Esophagus squamous epithelium (tissue), 5 donors: ENCODE measurements at regions not wholly inside any gene's neighbourhood (a gene's known extent, or its start where the extent isn't known, plus 50 kb on each side); places are given as distances from the start of the nearest gene placed in this dataset.
"Not testable (repeated sequence)": the region's sequence is repeated elsewhere in the genome, so short reads cannot be mapped to it uniquely, and the experiment has no call there.

Experiments used
- DNase-seq: peaks from one replicate; lab custom pipeline; 2025; lab: John Stamatoyannopoulos, UW
- H3K27ac ChIP-seq, 4 donors: fragments of 200-600 bp; sonication (generic); one replicate each; pipeline ENCODE4 v1.5.1; 2016 to 2019; ENCODE audit warnings: mild to moderate bottlenecking in 1 of 4
- H3K27me3 ChIP-seq, 4 donors: fragments of 200-600 bp; sonication (generic); 1 replicate in 3 of 4; 2 replicates in 1 of 4; pipeline versions ENCODE4 v1.5.1 to v1.6.0; 2017 to 2021; ENCODE audit warnings: antibody characterized with exemption in 1 of 4
- H3K36me3 ChIP-seq, 3 donors: fragments of 200-600 bp; sonication (generic); one replicate each; pipeline ENCODE4 v1.5.1; 2016 to 2019
- H3K4me1 ChIP-seq, 3 donors: fragments of 200-600 bp; sonication (generic); one replicate each; pipeline ENCODE4 v1.5.1; 2017 to 2019
- H3K4me3 ChIP-seq, 4 donors: fragments of 200-600 bp; sonication (generic); 1 replicate in 3 of 4; 2 replicates in 1 of 4; pipeline ENCODE4 v1.5.1; 2016 to 2019; ENCODE audit warnings: mild to moderate bottlenecking in 2 of 4, moderate library complexity in 1 of 4
- H3K9me3 ChIP-seq, 3 donors: fragments of 200-600 bp; sonication (generic); one replicate each; pipeline ENCODE4 v1.5.1; 2016 to 2019
- CTCF ChIP-seq, 6 experiments: fragments of 450-650 bp in 4 of 6; fragments of 200-600 bp in 2 of 6; sonication (generic) in 2 of 6; IDR thresholded peaks; one replicate each; pipeline ENCODE4 v1.5.1; 2016 to 2019; ENCODE audit warnings: antibody characterized with exemption in 6 of 6, mild to moderate bottlenecking in 4 of 6, moderate library complexity in 4 of 6
- POLR2A ChIP-seq, 4 donors: fragments of 450-650 bp; IDR thresholded peaks; one replicate each; pipeline ENCODE4 v1.6.1; 2017; ENCODE audit warnings: antibody characterized with exemption in 4 of 4, mild to moderate bottlenecking in 4 of 4, moderate library complexity in 3 of 4
- WGBS, 2 donors: methylation state at CpG; one replicate each; pipeline ENCODE4 v1.1.5; 2018; 5-methylcytosine and 5-hydroxymethylcytosine counted together
- intact Hi-C: fragments of 100-400 bp; cut with DNase I; formaldehyde crosslinking; loops from one replicate; pipeline ENCODE4 v1.15.0; 2022
- donor health status: DM: yes; HTN: yes; CAD: no.

- Histone ChIP-seq H3K4me3 (no peak overlapping the region), H3K27me3 (peaks cover 0 to 4% (median 0%) of the 10 kb centered on the region in 4 donors), H3K4me1 (peaks cover 0 to 19% (median 7%) of the 10 kb centered on the region in 3 donors), H3K36me3 (no peaks in the 10 kb centered on the region), H3K9me3 (peaks cover 0 to 8% (median 0%) of the 10 kb centered on the region in 3 donors), H3K27ac (no peak overlapping the region)
- no peak for TF ChIP-seq POLR2A (IDR thresholded peaks at IDR 0.05)
- TF ChIP-seq CTCF (IDR thresholded peaks at IDR 0.05): no peak
- intact Hi-C loops: no loop called here
- WGBS, 2 donors: 81 to 91% methylated on average over 3 of the region's 3 CpGs
- DNase-seq: no peak
These were observed 160.7 kb downstream of the IER5 start for GRCh38 chr1:181249186-181249585.

GRCh38 chr1:181250038-181250437, 161.5 kb downstream of the IER5 start:
- whole genome bisulfite sequencing, 2 donors: 85 to 90% methylated on average over 2 of the region's 2 CpGs
- no peak overlapping the region for H3K4me3 ChIP-seq

GRCh38 chr1:181251001-181251712, 162.7 kb downstream of the IER5 start:
- intact Hi-C loops: no loop called here
- no peak for DNase-seq
- WGBS, 2 donors: 31 to 34% methylated on average over 5 of the region's 5 CpGs
- no peaks in the 10 kb centered on the region for H3K36me3 ChIP-seq
- no peak overlapping the region for H3K27ac ChIP-seq
- H3K9me3 ChIP-seq: peaks cover 0 to 12% (median 0%) of the 10 kb centered on the region in 3 donors
- peaks cover 0 to 19% (median 7%) of the 10 kb centered on the region in 3 donors for H3K4me1 ChIP-seq
- no peaks in the 10 kb centered on the region for H3K27me3 ChIP-seq
- H3K4me3 ChIP-seq: no peak overlapping the region
- TF ChIP-seq CTCF (IDR thresholded peaks at IDR 0.05) (no peak), POLR2A (IDR thresholded peaks at IDR 0.05) (no peak)

More at GRCh38 chr1:181250038-181250437, 161.5 kb downstream of the IER5 start:
- intact Hi-C loops: no loop called here
- no peak for DNase-seq
- TF ChIP-seq POLR2A (IDR thresholded peaks at IDR 0.05) (no peak), CTCF (IDR thresholded peaks at IDR 0.05) (no peak)
- H3K36me3 ChIP-seq: no peaks in the 10 kb centered on the region
- H3K9me3 ChIP-seq: peaks cover 0 to 14% (median 0%) of the 10 kb centered on the region in 3 donors
- no peak overlapping the region for H3K27ac ChIP-seq
- H3K4me1 ChIP-seq: peaks cover 0 to 19% (median 7%) of the 10 kb centered on the region in 3 donors
- peaks cover 0 to 1% (median 0%) of the 10 kb centered on the region in 4 donors for H3K27me3 ChIP-seq

GRCh38 chr1:181251713-181252075, 163.2 kb downstream of the IER5 start:
- no peak for DNase-seq
- Histone ChIP-seq H3K4me1 (peaks cover 0 to 19% (median 7%) of the 10 kb centered on the region in 3 donors), H3K27me3 (peaks cover 0 to 3% (median 0%) of the 10 kb centered on the region in 4 donors), H3K36me3 (no peaks in the 10 kb centered on the region), H3K4me3 (no peak overlapping the region), H3K9me3 (peaks cover 0 to 8% (median 0%) of the 10 kb centered on the region in 3 donors), H3K27ac (no peak overlapping the region)
- WGBS, 2 donors: 29 to 34% methylated on average over 6 of the region's 6 CpGs
- no peak for TF ChIP-seq CTCF (IDR thresholded peaks at IDR 0.05)
- no peak for TF ChIP-seq POLR2A (IDR thresholded peaks at IDR 0.05)
- intact Hi-C loops: no loop called here

GRCh38 chr1:181253601-181254000, 165.1 kb downstream of the IER5 start:
- Histone ChIP-seq H3K4me1 (peaks cover 0 to 19% (median 7%) of the 10 kb centered on the region in 3 donors), H3K27me3 (peaks cover 0 to 23% (median 0%) of the 10 kb centered on the region in 4 donors)
- H3K36me3 ChIP-seq, H3K4me3 ChIP-seq, H3K9me3 ChIP-seq, H3K27ac ChIP-seq, intact Hi-C loops, DNase-seq: not testable (repeated sequence)
- WGBS, 2 donors: 44 to 72% methylated on average over 2 of the region's 2 CpGs
